K562 (cell line): ENCODE measurements at regions not wholly inside any gene's neighbourhood (a gene's known extent, or its start where the extent isn't known, plus 50 kb on each side); places are given as distances from the start of the nearest gene placed in this dataset.

Experiments used
- ARID4B ChIP-seq: sonication (generic); formaldehyde crosslinking; IDR thresholded peaks from 2 replicates; pipeline ENCODE4 v1.8.0; 2022; ENCODE audit warnings: mild to moderate bottlenecking, missing genetic modification reagents
- CBX1 ChIP-seq: sonication (generic); IDR thresholded peaks from 2 replicates; pipeline ENCODE4 v1.6.1; 2016; ENCODE audit warnings: antibody characterized with exemption, low read depth, mild to moderate bottlenecking
- CTBP1 ChIP-seq: fragments of 450-650 bp; IDR thresholded peaks from 2 replicates; pipeline ENCODE4 v1.6.1; 2016; ENCODE audit warnings: borderline replicate concordance
- ELF1 ChIP-seq: fragments of 200-800 bp; sonication (Bioruptor generic); IDR thresholded peaks from 2 replicates; pipeline ENCODE4 v1.6.1; 2016; ENCODE audit warnings: missing genetic modification characterization, missing compliant biosample characterization
- ELK1 ChIP-seq: sonication (generic); formaldehyde crosslinking; IDR thresholded peaks from 2 replicates; pipeline ENCODE4 v1.8.1; 2022; ENCODE audit warnings: missing genetic modification reagents
- EP300 ChIP-seq: IDR thresholded peaks from 2 replicates; pipeline ENCODE4 v1.6.1; 2012; ENCODE audit warnings: low read length, improper control_type of control experiment
- GABPA ChIP-seq: fragments of 200-800 bp; sonication (Bioruptor generic); conservative IDR thresholded peaks from 2 replicates; pipeline ENCODE4 v1.6.1; 2016; ENCODE audit warnings: low read depth, missing genetic modification characterization, missing compliant biosample characterization
- HDAC1 ChIP-seq, 2 experiments: fragments of 450-650 bp; IDR thresholded peaks; 2 replicates each; pipeline ENCODE4 v1.6.1; 2016 to 2017; ENCODE audit warnings: inconsistent platforms in 1 of 2, mild to moderate bottlenecking in 1 of 2, moderate library complexity in 1 of 2
- HIVEP1 ChIP-seq: fragments of 250-450 bp; sonication (Bioruptor Pico); IDR thresholded peaks from 2 replicates; pipeline ENCODE4 v1.4.0; 2020; ENCODE audit warnings: mild to moderate bottlenecking
- KAT7 ChIP-seq: sonication (generic); formaldehyde crosslinking; IDR thresholded peaks from 2 replicates; pipeline ENCODE4 v1.8.0; 2022; ENCODE audit warnings: missing genetic modification reagents, mild to moderate bottlenecking, borderline replicate concordance
- NR2C1 ChIP-seq, 2 experiments: fragments of 450-650 bp; IDR thresholded peaks; 2 replicates each; pipeline ENCODE4 v1.6.1; 2017; ENCODE audit warnings: mild to moderate bottlenecking in 2 of 2, antibody characterized with exemption in 1 of 2, inconsistent platforms in 1 of 2, missing compliant biosample characterization in 1 of 2, missing genetic modification characterization in 1 of 2
- POLR2G ChIP-seq: fragments of 200-400 bp; formaldehyde crosslinking; IDR thresholded peaks from 2 replicates; pipeline ENCODE4 v1.6.1; 2017; ENCODE audit warnings: low read depth, mild to moderate bottlenecking, antibody characterized with exemption, low read length, moderate library complexity
- RCOR1 ChIP-seq, 2 experiments: IDR thresholded peaks; 2 replicates each; pipeline ENCODE4 v1.6.1; 2012; ENCODE audit warnings: low read depth in 2 of 2, low read length in 2 of 2, borderline replicate concordance in 1 of 2, improper control_type of control experiment in 1 of 2
- SAP30 ChIP-seq: fragments of 200-600 bp; sonication (generic); IDR thresholded peaks from 2 replicates; pipeline ENCODE4 v1.6.1; 2012; ENCODE audit warnings: borderline replicate concordance, low read depth, mild to moderate bottlenecking, moderate library complexity, low read length, control low read depth, inconsistent platforms; ENCODE audit not compliant: insufficient read depth, poor library complexity, severe bottlenecking
- ZBTB1 ChIP-seq: sonication (generic); formaldehyde crosslinking; IDR thresholded peaks from 2 replicates; pipeline ENCODE4 v1.8.1; 2023; ENCODE audit warnings: missing genetic modification reagents, low read depth, mild to moderate bottlenecking, borderline replicate concordance
- ZBTB9 ChIP-seq: fragments of 450-650 bp; formaldehyde crosslinking; IDR thresholded peaks from 2 replicates; pipeline ENCODE4 v1.4.0; 2020; ENCODE audit warnings: mild to moderate bottlenecking, moderate library complexity
- ZNF717 ChIP-seq: fragments of 250-450 bp; sonication (Bioruptor Pico); IDR thresholded peaks from 2 replicates; pipeline ENCODE4 v1.5.0; 2021
- ZNF780A ChIP-seq: fragments of 250-450 bp; sonication (Bioruptor Pico); IDR thresholded peaks from 2 replicates; pipeline ENCODE4 v1.5.0; 2021; ENCODE audit warnings: mild to moderate bottlenecking

- TF ChIP-seq CTBP1 (peak; percentile 95), RCOR1 (IDR thresholded peaks at IDR 0.05; ENCODE audit: borderline replicate concordance in 1 of 2, low read depth in 2 of 2, low read length in 2 of 2) (peak; percentile 41 to 81; a peak in 3 of 4 replicates), EP300 (peak; percentile 79), ZBTB9 (CRISPR knock-in tag) (peak; percentile 74), ARID4B (CRISPR knock-in tag) (peak; percentile 78; the same call in 1 of the 2 replicates), ELF1 (peak; percentile 70), HDAC1 (IDR thresholded peaks at IDR 0.05) (peak in 1 of 2 experiments; percentile 80; a peak in 2 of 4 replicates), ELK1 (CRISPR knock-in tag) (0 out of 2 replicates have a peak, but pooled peaks have one; percentile 72), ZNF717 (CRISPR knock-in tag) (no peak), ZBTB1 (no peak), ZNF780A (CRISPR knock-in tag) (no peak), POLR2G (peak; percentile 91), NR2C1 (IDR thresholded peaks at IDR 0.05) (no peak), NR2C1 (tag; IDR thresholded peaks at IDR 0.05) (peak; percentile 35; the same call in 1 of the 2 replicates), HIVEP1 (no peak), KAT7 (0 out of 2 replicates have a peak, but pooled peaks have one; percentile 34), CBX1 (peak; percentile 87; the same call in 1 of the 2 replicates), GABPA (peak; percentile 83), SAP30 (peak; percentile 81)
Observed at GRCh38 chr6:158869826-158870648, 50.9 kb upstream of the EZR start (continued).
